NCI-H1694 treated with DMSO at 0.1 percent for 48 hours (cell line): ENCODE measurements at regions not wholly inside any gene's neighbourhood (a gene's known extent, or its start where the extent isn't known, plus 50 kb on each side); places are given as distances from the start of the nearest gene placed in this dataset.

ENCODE experiments used
- DNase-seq: peaks from one replicate; lab custom pipeline; 2025; lab: John Stamatoyannopoulos, UW

GRCh38 chr17:69949973-69950695 lies 124.9 kb upstream of the KCNJ16 start:
- no peak for DNase-seq

GRCh38 chr17:69950701-69951418 lies 124.2 kb upstream of the KCNJ16 start:
- DNase-seq = no peak

- no peak for DNase-seq
Observed at GRCh38 chr17:69954241-69954925, 120.6 kb upstream of the KCNJ16 start.

GRCh38 chr17:69958063-69958462 lies 117.0 kb upstream of the KCNJ16 start:
- no peak for DNase-seq

GRCh38 chr17:69959283-69959682 lies 115.7 kb upstream of the KCNJ16 start:
- DNase-seq = no peak

- DNase-seq = no peak
Observed at GRCh38 chr17:69960755-69961154, 114.3 kb upstream of the KCNJ16 start.

- no peak for DNase-seq
Observed at GRCh38 chr17:69961501-69962145, 113.4 kb upstream of the KCNJ16 start.

GRCh38 chr17:69962436-69962995 lies 112.5 kb upstream of the KCNJ16 start:
- no peak for DNase-seq

GRCh38 chr17:69967910-69968411 lies 107.1 kb upstream of the KCNJ16 start:
- no peak for DNase-seq

- DNase-seq = no peak
Observed at GRCh38 chr17:69969897-69970296, 105.1 kb upstream of the KCNJ16 start.

- no peak for DNase-seq
Observed at GRCh38 chr17:69972251-69972650, 102.8 kb upstream of the KCNJ16 start.

GRCh38 chr17:69975808-69976207 lies 99.2 kb upstream of the KCNJ16 start:
- DNase-seq = no peak

- no peak for DNase-seq
Observed at GRCh38 chr17:69978056-69978646, 96.9 kb upstream of the KCNJ16 start.

GRCh38 chr17:69981441-69981840 lies 93.6 kb upstream of the KCNJ16 start:
- no peak for DNase-seq

GRCh38 chr17:69995476-69995875 lies 79.5 kb upstream of the KCNJ16 start:
- DNase-seq = no peak

- DNase-seq = no peak
Observed at GRCh38 chr17:69997332-69997731, 77.7 kb upstream of the KCNJ16 start.

- DNase-seq = no peak
Observed at GRCh38 chr17:69999253-69999652, 75.8 kb upstream of the KCNJ16 start.

- DNase-seq = no peak
Observed at GRCh38 chr17:70006159-70006558, 68.9 kb upstream of the KCNJ16 start.

GRCh38 chr17:70011750-70012149 lies 63.3 kb upstream of the KCNJ16 start:
- no peak for DNase-seq

- no peak for DNase-seq
Observed at GRCh38 chr17:70013911-70014310, 61.1 kb upstream of the KCNJ16 start.

- no peak for DNase-seq
Observed at GRCh38 chr17:70017112-70017511, 57.9 kb upstream of the KCNJ16 start.

GRCh38 chr17:70017941-70018340 lies 57.1 kb upstream of the KCNJ16 start:
- no peak for DNase-seq
